ENCODE measurements at regions not wholly inside any gene's neighbourhood (a gene's known extent, or its start where the extent isn't known, plus 50 kb on each side); places are given as distances from the start of the nearest gene placed in this dataset.

GRCh38 chr6:95071464-95071863 is 505.9 kb upstream of the MANEA start:
- DNase-seq (ENCODE audit: low read depth in 4 of 4, low spot score in 3 of 4) = no peak

GRCh38 chr6:95078457-95078856 is 498.9 kb upstream of the MANEA start:
- DNase-seq (ENCODE audit: low read depth in 4 of 4, low spot score in 3 of 4) = no peak

DNA sequence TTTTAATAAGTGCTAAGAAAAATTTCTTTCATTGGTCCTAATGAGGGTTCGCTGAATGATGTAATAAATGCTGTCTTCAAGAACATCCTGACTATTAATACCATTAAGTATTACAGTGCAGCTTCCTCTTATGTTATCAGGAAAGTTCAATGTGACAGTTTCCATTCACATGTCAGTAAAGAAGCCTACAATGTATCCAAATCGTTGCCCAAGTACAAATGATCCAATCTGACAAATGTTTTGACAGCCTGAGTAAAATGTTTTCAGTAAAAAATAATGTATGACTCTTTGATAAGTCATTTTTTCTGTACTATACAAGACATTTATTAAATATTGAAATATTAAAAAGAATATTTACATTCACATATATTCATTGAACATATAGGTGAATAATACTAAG is 496.1 kb upstream of the MANEA start:
- DNase-seq (ENCODE audit: low read depth in 4 of 4, low spot score in 3 of 4) = no peak

GRCh38 chr6:95081949-95082348 is 495.4 kb upstream of the MANEA start:
- DNase-seq (ENCODE audit: low read depth in 4 of 4, low spot score in 3 of 4) = no peak

GRCh38 chr6:95083506-95083905 is 493.8 kb upstream of the MANEA start:
- no peak for DNase-seq (ENCODE audit: low read depth in 4 of 4, low spot score in 3 of 4)

- no peak for DNase-seq (ENCODE audit: low read depth in 4 of 4, low spot score in 3 of 4)
Measured at GRCh38 chr6:95084867-95085266, 492.5 kb upstream of the MANEA start.

- peak in 3 of 4 donors; percentile 12 to 22 (median 13) for DNase-seq (ENCODE audit: low read depth in 4 of 4, low spot score in 3 of 4)
Measured at GRCh38 chr6:95087394-95088097, 489.8 kb upstream of the MANEA start.

DNA sequence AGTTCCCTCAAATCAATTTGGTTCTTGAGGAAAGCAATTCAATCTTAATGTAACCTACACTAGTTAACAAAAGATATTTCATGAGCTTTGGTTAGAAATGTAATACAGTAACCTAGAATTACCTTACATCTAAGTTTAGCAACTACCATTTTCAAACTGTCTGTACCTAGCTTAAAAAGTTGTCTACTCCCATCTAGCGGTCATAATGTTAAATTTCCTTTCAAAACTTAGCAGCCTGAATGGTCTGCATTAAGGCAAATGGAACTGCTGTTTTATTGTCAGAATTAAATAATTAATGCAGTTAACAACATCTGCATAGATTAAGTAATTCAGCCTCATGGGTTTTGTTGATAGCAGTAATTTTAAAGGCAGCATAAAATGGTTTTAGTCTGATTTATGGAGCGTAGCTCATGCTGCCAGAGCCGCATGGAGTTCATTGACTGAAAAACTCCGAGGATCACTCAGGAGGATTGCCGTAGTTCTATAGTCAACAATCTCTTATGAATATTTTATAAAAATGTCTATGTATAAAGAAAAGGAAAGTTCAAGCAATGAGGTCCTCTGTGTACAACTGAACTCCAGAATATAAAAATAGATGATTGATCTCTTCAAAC is 485.4 kb upstream of the MANEA start:
- peak; percentile 34 to 53 (median 38) for DNase-seq (ENCODE audit: low read depth in 4 of 4, low spot score in 3 of 4)

GRCh38 chr6:95093154-95093553 is 484.2 kb upstream of the MANEA start:
- no peak for DNase-seq (ENCODE audit: low read depth in 4 of 4, low spot score in 3 of 4)

DNA sequence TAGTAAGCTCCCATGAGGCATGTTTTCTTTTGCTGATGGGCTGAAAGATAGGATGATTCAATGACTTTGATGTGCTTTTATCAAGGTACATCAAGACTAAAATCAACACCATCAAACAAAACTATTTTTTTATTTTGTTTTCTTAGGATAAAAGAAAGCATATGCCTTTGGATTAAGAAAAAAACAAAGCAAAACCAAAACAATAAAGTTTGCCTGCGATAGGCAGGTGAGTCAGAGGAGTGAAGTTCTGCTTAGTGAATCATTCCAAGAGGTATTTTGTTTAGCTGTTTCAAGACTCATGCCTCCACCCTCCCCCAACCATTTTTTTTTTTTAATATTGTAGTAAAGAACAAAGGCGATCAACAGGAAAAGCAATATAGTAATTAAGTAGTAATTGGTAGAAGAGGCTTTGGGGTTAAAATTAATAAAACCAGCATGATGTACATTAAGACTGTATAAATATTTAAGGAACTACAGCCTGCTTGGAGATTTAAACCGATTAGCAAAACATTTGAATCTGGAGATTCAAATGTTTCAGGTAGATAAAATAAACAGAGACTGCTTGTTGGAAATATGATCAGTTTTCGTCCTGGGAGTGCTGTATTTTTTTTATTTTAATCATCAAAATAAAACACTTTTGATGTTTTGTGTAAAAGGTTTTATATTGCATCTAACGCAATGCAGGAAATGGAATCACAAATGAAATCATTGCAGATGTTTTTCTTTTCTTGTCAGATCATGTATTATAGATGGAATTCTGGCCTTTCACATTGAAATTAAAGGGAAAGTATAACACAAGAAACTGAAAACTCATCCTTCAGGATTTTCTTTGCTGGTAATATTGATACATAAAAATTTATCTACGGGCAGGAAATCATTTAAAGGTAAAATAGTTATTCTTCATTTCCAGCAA is 482.3 kb upstream of the MANEA start:
- DNase-seq (ENCODE audit: low read depth in 4 of 4, low spot score in 3 of 4) = no peak

- no peak for DNase-seq (ENCODE audit: low read depth in 4 of 4, low spot score in 3 of 4)
Measured at GRCh38 chr6:95095855-95096254, 481.5 kb upstream of the MANEA start.

DNA sequence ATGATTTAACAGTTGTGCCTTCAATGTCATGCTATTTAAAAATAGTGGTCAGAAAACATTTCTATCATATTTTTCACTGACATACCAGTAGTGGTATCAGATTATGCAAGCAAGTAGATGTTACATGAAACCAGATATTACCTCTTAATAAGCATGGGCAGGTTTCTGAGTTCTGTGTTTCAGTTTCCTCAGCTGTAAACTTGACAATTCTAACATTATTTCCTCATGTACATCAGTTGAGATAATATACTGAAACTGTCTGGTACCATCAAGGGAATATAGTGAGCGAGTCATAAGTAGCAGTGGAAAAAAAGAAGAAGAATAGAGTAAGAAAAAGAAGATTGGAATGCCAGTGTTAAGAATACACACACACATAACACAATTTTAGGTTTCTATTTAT is 477.9 kb upstream of the MANEA start:
- no peak for DNase-seq (ENCODE audit: low read depth in 4 of 4, low spot score in 3 of 4)

DNA sequence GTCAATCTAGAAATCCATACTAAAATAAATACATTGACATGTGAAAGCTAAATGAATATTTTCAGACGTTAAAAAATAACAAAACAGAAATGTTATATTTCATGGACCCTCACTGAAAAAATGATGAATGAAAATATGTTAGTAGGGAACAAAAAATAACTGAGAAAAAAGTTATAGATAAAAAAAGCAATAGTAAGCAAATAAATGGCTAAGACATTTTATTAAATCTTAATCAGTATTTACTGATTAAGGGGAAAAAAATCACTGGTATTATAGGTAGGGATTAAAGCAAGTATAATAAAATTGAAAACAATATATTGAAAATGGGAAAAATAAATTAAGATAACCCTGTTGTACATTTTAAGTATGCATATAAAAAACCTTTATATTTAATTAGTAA is 468.1 kb upstream of the MANEA start:
- DNase-seq (ENCODE audit: low read depth in 4 of 4, low spot score in 3 of 4) = no peak

GRCh38 chr6:95110767-95111166 is 466.6 kb upstream of the MANEA start:
- no peak for DNase-seq (ENCODE audit: low read depth in 4 of 4, low spot score in 3 of 4)

DNA sequence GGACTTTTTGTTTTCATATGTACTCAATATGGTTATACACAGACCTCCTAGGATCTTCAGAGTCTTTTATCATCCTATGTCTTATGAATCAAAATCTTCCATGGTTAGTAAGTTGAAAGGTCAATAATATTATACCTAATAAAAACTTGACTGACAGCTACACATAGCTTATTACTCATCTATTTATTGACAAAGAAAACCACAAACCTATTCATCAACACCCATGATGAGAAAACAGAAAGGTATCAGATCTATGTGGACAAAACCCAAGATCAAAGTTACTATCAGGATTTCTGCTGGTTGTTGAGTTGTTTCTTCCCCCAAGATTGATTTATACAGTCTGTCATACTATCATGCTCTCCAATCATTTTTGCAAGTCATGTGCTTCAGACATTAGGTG is 460.1 kb upstream of the MANEA start:
- no peak for DNase-seq (ENCODE audit: low read depth in 4 of 4, low spot score in 3 of 4)

- DNase-seq (ENCODE audit: low read depth in 4 of 4, low spot score in 3 of 4) = no peak
Measured at GRCh38 chr6:95119927-95120326, 457.4 kb upstream of the MANEA start.

DNA sequence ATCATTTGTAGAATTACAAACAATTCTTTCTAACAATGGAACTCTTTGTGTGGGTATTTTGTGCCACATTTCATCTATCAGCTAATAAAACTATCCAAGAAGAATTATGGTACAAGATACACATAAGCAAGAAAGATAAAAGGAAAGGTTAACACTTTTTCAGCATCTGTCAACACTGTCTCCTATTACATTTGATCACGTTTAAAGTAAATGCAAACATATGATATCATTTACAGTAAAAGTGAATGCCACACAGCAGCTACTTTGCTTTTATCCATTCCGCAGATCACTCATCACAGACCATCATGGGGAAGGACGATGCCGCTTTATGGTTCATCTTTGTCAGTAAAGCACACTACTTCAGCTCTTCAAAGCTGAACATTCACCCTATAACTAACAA is 456.4 kb upstream of the MANEA start:
- no peak for DNase-seq (ENCODE audit: low read depth in 4 of 4, low spot score in 3 of 4)

- no peak for DNase-seq (ENCODE audit: low read depth in 4 of 4, low spot score in 3 of 4)
Measured at GRCh38 chr6:95127261-95127660, 450.1 kb upstream of the MANEA start.

DNA sequence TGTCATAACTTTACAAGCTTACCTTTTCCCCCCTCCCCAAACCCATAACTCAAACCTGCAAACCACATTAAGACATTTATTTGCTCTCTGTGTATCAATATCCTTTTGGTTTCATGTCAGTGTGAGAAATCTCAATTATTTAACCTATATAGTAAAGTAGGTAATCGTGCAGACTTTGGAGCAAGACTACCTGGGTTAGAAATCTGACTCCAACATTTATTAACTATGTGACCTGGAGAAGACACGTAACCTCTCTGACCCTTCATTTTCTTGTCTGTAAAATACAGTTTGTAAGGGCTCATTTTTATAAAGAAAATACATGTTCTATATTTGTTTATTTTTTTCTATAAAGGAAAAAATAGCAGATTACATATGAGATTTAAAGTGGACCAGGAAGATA is 448.9 kb upstream of the MANEA start:
- DNase-seq (ENCODE audit: low read depth in 4 of 4, low spot score in 3 of 4) = no peak

DNA sequence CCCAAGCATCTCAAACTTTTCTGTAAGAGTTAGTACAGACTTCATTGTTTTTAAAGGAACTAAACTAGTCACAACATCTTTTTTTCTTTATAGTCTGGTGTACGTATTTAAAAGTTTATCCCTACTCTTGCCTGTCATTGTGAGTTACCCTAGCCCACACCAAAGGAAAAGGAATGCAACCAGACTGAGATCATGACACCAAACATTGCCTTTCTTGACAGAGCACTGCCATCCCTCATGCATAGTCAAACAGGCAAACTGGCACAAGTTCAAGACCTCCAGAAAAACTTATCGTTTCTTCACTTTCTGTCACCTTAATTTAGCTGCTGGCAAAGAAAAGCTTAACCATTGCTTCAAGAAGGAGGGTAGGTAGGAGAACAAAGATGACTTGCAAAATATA is 448.4 kb upstream of the MANEA start:
- no peak for DNase-seq (ENCODE audit: low read depth in 4 of 4, low spot score in 3 of 4)

- no peak for DNase-seq (ENCODE audit: low read depth in 4 of 4, low spot score in 3 of 4)
Measured at GRCh38 chr6:95133578-95133977, 443.8 kb upstream of the MANEA start.

DNA sequence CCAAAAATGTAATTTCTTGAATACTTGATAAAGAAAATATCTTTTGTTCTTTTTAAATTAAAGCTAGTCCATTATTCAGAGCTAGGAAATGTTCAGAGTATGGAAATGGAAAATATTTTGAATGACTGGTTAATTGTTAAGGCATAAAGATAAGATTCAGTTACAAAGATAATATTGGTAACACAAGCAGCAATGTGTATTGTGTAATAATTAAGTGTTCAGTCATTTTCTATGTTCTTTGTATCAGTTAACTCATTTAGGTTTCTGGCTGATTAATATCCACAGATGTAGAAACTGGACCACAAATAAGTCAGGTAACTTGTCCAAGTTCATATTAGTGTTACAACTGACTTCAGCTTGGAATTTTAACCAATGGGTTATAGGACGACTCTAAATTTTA is 442.2 kb upstream of the MANEA start:
- DNase-seq (ENCODE audit: low read depth in 4 of 4, low spot score in 3 of 4) = no peak
